Endometrial microvascular endothelial cells (primary cell): ENCODE measurements at regions not wholly inside any gene's neighbourhood (a gene's known extent, or its start where the extent isn't known, plus 50 kb on each side); places are given as distances from the start of the nearest gene placed in this dataset.

Experiments used
- in situ Hi-C: cut with HindIII; loops from 2 replicates; pipeline ENCODE4 v1.10.0; 2017; ENCODE audit warnings: low sequenced_read_pairs, low pct_unique_long_range_greater_than_20kb; ENCODE audit errors: inconsistent ontology term

GRCh38 chr21:14706712-14707510, 160.8 kb upstream of the SAMSN1 start:
- in situ Hi-C loops = no loop called here

DNA sequence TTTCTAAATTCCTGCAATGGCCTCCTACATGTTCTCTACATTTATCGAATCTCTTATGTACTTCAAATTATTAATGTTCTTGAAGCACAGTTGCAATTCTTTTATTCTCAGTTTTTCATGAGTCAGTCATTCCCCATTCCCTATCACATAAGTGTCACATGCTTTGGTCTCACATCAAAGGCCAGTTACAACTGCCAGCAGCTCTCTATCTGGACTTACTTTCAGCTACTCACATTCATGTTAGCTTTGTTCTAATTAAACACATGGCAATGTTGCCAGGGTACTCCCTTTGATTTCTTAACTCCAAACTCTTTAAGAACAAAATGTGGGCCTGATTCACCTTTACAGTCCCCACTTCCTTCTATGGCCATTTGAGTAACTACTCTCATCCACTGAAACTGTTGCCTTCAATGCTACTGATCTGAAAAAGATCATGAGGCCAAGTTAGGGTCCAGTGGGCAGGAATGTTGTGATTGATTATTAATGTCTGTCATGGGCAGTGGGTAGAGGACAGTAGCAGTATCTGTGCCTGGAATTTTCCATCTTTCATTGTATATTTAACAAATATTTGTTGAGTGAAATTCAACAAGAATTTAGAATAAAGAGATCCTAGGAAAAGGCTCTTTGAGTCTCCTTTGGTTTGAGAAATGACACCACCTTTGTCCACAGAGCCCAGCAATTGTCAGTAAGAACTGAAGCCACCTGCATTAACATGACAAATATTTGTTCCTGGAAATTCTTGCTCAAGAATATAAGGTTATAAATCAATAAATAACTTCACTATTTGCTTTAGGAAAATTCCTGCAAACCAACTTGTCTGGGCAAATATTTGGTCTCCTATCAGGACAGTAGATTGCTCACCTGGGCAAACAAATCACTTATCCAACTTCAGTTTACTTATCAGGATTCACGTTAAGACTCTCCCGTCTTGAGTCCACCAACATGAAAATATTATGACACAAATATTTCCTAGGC, 153.6 kb upstream of the SAMSN1 start:
- in situ Hi-C loops = no loop called here

DNA sequence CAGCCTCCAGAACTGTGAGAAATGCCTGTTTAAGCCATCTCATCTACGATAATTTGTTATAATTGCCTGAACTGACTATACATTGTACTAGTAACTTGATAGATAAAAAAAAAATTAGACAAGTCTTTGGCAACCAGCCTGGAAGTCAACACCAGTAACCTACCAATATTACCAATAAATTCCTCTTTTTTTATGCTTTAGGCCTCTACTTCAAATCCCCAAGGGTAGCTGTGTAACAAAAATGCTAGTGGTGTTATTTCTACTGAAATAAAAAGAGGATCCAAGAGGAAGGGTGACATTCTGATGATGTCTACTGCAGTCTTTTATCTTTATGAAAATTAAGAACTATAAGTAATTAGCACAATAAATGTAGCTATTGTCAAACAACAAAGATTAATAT, 151.7 kb upstream of the SAMSN1 start:
- in situ Hi-C loops = no loop called here

GRCh38 chr21:14694817-14695216, 148.7 kb upstream of the SAMSN1 start:
- in situ Hi-C loops = no loop called here

GRCh38 chr21:14693997-14694396, 147.9 kb upstream of the SAMSN1 start:
- in situ Hi-C loops = no loop called here

DNA sequence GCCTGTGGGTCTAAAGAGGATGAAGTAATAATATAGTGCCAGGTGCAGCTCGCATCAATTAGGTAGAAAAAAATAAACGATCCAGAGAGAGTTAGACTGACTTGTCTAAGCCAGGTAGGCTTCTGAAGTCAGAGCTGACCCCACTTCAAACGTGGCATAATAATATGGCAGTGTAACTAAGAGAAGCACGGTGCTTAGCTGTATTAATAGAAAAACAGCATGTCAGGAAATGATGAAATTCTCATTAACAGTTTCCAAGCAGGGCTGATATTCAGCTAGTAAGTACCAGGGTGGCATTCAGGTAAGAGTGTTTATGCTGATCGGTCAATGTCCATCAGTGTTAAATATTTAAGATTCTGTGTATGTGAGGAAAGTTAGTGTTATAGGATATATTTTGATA, 145.8 kb upstream of the SAMSN1 start:
- in situ Hi-C loops = no loop called here

- in situ Hi-C loops = no loop called here
Measured at GRCh38 chr21:14690886-14691285, 144.8 kb upstream of the SAMSN1 start.

DNA sequence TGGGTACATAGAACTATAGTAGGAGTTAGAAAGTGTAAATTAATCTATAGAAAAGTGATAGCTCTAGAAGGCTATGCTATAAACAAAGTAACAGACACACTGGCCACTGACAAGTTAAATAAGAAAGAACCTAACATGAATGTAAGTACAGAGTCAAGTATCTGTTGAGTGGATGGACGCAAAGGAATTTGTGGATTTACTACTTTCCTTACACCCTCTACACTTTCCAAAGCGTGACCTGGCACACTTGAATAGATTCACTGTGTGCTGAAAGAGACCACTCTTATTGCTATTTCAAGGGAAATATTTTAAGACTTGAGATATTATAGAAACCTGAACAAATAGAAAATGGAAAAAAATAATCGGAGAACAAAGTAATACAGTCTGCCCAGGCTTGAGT, 142.8 kb upstream of the SAMSN1 start:
- in situ Hi-C loops = no loop called here

DNA sequence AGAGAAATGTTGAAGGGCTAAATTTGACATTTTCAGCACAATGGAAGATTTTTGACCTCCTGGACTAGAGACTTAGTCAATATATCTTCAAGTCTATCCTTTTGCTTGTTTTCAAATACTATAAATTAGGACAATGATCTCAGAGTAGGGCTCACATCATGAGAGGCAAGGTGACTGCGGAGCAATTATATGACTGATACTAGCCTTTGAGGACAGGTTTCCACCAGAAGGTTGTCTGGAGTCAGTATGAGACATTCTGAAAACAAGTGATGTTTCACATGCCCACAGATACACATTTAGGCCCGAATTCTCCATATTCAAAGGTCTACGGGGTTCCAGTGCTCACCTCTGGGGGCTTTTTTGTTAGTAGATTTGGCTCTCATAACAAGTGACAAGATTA, 142.3 kb upstream of the SAMSN1 start:
- in situ Hi-C loops = no loop called here

DNA sequence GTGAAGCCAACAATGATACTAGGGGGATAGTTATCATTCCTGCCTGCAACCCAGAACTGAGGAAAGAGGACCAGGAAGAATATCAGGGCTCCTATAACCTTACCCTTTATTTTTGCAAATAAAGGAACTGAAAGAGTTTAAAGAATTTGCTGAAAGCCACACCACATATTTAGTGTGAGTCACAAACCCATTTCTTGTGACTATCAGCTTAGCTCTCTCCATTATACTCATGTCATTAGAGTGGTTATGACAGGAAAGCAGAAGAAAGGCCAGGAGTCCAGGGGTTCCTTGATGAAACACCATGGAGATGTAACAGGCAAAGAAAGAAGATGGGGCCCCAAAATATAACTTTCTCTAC, 141.1 kb upstream of the SAMSN1 start:
- in situ Hi-C loops = no loop called here

- in situ Hi-C loops = no loop called here
Measured at GRCh38 chr21:14686466-14687267, 140.6 kb upstream of the SAMSN1 start.

DNA sequence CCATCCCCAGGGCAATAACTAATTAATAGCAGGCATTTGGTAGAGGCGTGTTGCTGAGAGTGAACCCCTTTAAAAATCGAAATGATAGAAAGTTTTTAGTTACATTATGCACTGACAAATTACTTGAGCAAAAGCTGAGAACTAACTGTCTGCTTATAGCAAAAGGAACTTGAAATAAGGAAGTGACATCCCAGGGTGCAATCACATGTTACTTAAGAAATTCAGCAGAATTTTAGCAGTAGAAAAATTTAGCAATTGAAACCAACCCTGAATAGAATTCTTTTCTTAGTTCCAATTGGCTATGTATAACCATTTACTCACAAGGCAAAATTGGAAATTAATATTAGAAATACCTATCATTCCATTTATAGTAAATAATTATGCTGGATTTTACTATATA, 139.5 kb upstream of the SAMSN1 start:
- in situ Hi-C loops = no loop called here

- in situ Hi-C loops = no loop called here
Measured at GRCh38 chr21:14684071-14684470, 138.0 kb upstream of the SAMSN1 start.

- in situ Hi-C loops = no loop called here
Measured at GRCh38 chr21:14683063-14683462, 136.9 kb upstream of the SAMSN1 start.

DNA sequence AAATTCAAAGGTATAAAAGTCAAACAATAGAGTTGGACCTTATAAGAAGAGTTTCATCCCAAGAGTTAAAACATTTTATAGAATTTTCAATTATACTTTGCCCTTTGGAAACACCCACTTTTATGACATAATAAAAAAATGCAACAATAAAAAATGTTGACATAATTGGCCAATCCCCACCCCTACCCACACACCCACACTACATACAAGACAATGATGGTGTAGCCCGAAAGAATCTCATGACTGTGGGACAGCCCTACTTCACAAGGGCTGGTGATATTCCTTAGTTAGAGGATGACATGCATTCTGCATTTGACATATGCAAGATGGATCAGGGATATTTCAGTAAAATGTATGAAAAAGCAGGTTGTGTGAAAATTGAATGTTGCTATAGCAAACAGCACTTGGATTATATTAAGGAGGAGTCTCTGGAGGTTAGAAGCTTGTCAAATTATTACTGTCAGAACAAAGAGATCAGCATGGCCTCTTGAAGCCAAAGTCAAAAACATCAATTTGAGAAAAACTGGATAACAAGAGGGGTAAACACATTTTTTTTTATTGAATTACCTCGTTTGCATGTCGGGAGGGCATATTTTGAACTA, 133.0 kb upstream of the SAMSN1 start:
- in situ Hi-C loops = no loop called here

DNA sequence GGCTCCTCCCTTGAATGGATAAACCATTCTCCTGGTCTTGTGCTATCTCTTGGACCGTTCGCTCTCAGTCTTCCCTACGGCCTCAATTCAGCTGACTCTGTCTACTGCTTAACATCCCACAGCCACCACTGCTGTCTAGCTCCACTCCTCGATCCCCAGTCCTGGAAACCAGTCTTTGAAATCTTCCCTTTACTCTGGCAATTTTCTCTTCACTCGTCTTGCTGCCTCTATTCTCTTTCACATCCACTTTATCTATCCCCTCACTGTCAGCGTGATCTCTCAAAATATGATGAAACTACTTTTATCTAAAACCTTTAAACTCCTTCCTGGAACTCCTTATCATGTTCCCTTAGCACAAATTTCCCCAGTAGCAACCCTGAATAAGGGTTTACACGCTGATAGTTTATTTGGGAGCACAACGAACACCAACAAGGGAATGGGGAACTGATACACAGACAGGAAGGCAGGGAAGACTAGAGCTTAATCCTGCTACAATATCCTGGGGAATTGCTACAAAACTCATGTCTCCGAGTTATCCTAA, 131.6 kb upstream of the SAMSN1 start:
- in situ Hi-C loops = no loop called here

- in situ Hi-C loops = no loop called here
Measured at GRCh38 chr21:14677013-14677412, 130.9 kb upstream of the SAMSN1 start.

DNA sequence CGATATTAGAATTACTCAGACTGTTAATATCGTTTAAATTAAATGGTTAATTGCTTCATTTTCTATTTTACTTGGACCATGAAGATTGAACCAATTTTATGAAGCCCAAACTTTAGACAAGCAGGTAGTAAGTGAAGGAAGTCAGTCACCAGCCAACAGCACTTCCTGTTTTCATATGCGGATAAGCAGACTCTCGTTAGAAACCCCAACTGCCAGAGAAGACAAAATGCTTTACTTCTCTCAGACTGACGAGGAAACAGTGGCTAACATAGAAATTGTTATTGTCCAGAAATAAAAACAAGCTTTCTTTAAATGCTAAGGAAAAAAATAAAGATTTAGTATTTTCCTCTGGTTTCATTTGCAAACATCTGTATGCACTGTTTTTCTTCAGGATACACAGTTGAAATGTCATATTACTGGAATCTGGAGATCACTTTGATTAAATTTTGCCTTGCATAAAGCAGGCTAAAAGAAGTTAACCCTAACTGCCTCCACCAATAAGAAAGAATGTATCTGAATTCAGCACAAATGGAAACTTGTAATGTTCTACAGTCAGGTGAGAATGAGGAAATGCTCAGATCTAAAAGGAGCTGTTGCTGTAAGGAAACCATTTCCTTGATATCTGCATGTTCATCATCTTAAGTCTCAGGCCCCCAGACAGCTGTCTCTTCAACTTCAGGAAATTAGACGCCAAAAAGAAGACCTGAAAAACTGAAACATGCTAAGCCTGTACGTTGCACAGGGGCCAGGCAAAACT, 129.8 kb upstream of the SAMSN1 start:
- in situ Hi-C loops = no loop called here
